PC-3 (cell line): ENCODE measurements at regions not wholly inside any gene's neighbourhood (a gene's known extent, or its start where the extent isn't known, plus 50 kb on each side); places are given as distances from the start of the nearest gene placed in this dataset.

Experiments used
- ATAC-seq: fragments of 200-7000 bp; cut with Tn5 transposase; 2 replicates; pipeline ENCODE4 v1.9.1; 2020; ENCODE audit warnings: mild to moderate bottlenecking, moderate library complexity
- BruUV-seq: library from RNA; stranded (reverse); fragments of 400-500 nt; replicated peaks from 2 replicates; lab custom pipeline; 2021; lab: Mats Ljungman, UMichigan
- CTCF ChIA-PET: fragments of 300-600 bp; sonication (Branson Sonifier 250); formaldehyde crosslinking; loops from one replicate; lab custom pipeline; 2022; ENCODE audit warnings: antibody characterized with exemption; lab: Charles Lee
- POLR2A ChIA-PET: fragments of 300-600 bp; sonication (Branson Sonifier 250); formaldehyde crosslinking; loops from one replicate; lab custom pipeline; 2022; ENCODE audit warnings: antibody characterized with exemption; ENCODE audit not compliant: unreplicated experiment; lab: Charles Lee
- DNase-seq: peaks from one replicate; pipeline ENCODE4 v3.0.0-alpha.2; 2015
- H2AFZ ChIP-seq: fragments of 300-600 bp; sonication (generic); 2 replicates; pipeline ENCODE4 v1.6.0; 2016; ENCODE audit warnings: antibody characterized with exemption, low read length
- H3F3A ChIP-seq: fragments of 300-600 bp; sonication (generic); one replicate; pipeline ENCODE4 v1.6.0; 2017; ENCODE audit warnings: antibody characterized with exemption, low read length, control low read depth, mild to moderate bottlenecking; ENCODE audit not compliant: unreplicated experiment
- H3K27ac ChIP-seq: fragments of 300-600 bp; sonication (generic); 2 replicates; pipeline ENCODE4 v1.5.1; 2016; ENCODE audit warnings: mild to moderate bottlenecking, low read length
- H3K27me3 ChIP-seq: fragments of 300-600 bp; sonication (generic); 2 replicates; pipeline ENCODE4 v1.6.1; 2016; ENCODE audit warnings: low read length, mixed read lengths
- H3K36me3 ChIP-seq: fragments of 300-600 bp; sonication (generic); 2 replicates; pipeline ENCODE4 v1.6.1; 2016; ENCODE audit warnings: low read depth, mixed run types, low read length, mixed read lengths
- H3K4me1 ChIP-seq: fragments of 300-600 bp; sonication (generic); 2 replicates; pipeline ENCODE4 v1.5.1; 2016; ENCODE audit warnings: low read length; ENCODE audit not compliant: insufficient read depth
- H3K4me2 ChIP-seq: fragments of 300-600 bp; sonication (generic); 2 replicates; pipeline ENCODE4 v1.6.0; 2016; ENCODE audit warnings: low read length
- H3K4me3 ChIP-seq: fragments of 300-600 bp; sonication (generic); 2 replicates; pipeline ENCODE4 v1.5.1; 2016; ENCODE audit warnings: mild to moderate bottlenecking, low read length, mixed read lengths
- H3K79me2 ChIP-seq: fragments of 300-600 bp; sonication (generic); 2 replicates; pipeline ENCODE4 v1.6.1; 2017; ENCODE audit warnings: low read length, mixed read lengths
- H3K9ac ChIP-seq: fragments of 300-600 bp; sonication (generic); 2 replicates; pipeline ENCODE4 v1.6.0; 2016; ENCODE audit warnings: mild to moderate bottlenecking, low read length
- H3K9me2 ChIP-seq: fragments of 300-600 bp; sonication (generic); replicated peaks from 2 replicates; pipeline ENCODE4 v1.6.1; 2016; ENCODE audit warnings: mixed run types, low read length, mixed read lengths
- H3K9me3 ChIP-seq: fragments of 300-600 bp; sonication (generic); 2 replicates; pipeline ENCODE4 v1.6.1; 2016; ENCODE audit warnings: low read length, mixed read lengths
- H4K20me1 ChIP-seq: fragments of 300-600 bp; sonication (generic); 2 replicates; pipeline ENCODE4 v1.6.1; 2016; ENCODE audit warnings: low read length, mixed read lengths
- EZH2 ChIP-seq: fragments of 300-600 bp; sonication (generic); IDR thresholded peaks from one replicate; pipeline ENCODE4 v1.6.1; 2017; ENCODE audit warnings: antibody characterized with exemption, mild to moderate bottlenecking, low read length; ENCODE audit not compliant: unreplicated experiment
- EZH2phosphoT487 ChIP-seq: fragments of 300-600 bp; sonication (generic); IDR thresholded peaks from 2 replicates; pipeline ENCODE4 v1.6.1; 2018; ENCODE audit warnings: mild to moderate bottlenecking, antibody characterized with exemption, low read length, borderline replicate concordance
- intact Hi-C: fragments of 100-400 bp; cut with micrococcal nuclease; formaldehyde crosslinking; loops from 2 replicates; pipeline ENCODE4 v1.9.0; 2023
- TF ChIP-seq, protein P1 (sequence below): fragments of 300-600 bp; sonication (generic); conservative IDR thresholded peaks from 2 replicates; pipeline ENCODE4 v1.5.1; 2017; ENCODE audit warnings: antibody characterized with exemption, low read depth, mild to moderate bottlenecking, low read length

DNA sequence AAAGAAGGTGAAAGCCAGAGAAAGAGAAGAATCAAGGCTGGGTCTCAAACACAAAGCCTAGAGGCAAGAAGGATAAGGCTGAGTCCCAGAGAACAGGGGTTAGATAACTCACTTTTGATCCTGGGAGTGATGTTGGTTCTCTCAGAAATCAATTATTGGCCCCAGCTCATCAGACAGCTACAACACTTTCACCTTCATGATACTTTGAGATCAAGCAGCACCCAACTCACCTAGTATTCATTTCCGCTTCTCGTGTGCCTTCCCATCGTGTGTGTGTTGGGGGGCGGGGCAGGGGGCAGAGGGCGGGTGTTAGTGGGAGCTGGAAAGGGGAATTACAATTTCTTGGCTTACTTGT, 92.2 kb upstream of the RAD23B start:
- H3K36me3 ChIP-seq, result no peaks in the 10 kb centered on the region
- H3F3A ChIP-seq, result no peaks in the 10 kb centered on the region
- H3K9ac ChIP-seq, result no peak overlapping the region
- H4K20me1 ChIP-seq, result no peaks in the 10 kb centered on the region
- no peak overlapping the region for H2AFZ ChIP-seq
- no peak overlapping the region for H3K27ac ChIP-seq
- H3K4me1 ChIP-seq, result peaks cover 14% of the 10 kb centered on the region
- no peak for ATAC-seq
- no peaks in the 10 kb centered on the region for H3K9me2 ChIP-seq
- intact Hi-C loops, result no loop called here
- no peak overlapping the region for H3K4me2 ChIP-seq
- no TSS peak for BruUV-seq
- no peaks in the 10 kb centered on the region for H3K79me2 ChIP-seq
- TF ChIP-seq, protein P1, sequence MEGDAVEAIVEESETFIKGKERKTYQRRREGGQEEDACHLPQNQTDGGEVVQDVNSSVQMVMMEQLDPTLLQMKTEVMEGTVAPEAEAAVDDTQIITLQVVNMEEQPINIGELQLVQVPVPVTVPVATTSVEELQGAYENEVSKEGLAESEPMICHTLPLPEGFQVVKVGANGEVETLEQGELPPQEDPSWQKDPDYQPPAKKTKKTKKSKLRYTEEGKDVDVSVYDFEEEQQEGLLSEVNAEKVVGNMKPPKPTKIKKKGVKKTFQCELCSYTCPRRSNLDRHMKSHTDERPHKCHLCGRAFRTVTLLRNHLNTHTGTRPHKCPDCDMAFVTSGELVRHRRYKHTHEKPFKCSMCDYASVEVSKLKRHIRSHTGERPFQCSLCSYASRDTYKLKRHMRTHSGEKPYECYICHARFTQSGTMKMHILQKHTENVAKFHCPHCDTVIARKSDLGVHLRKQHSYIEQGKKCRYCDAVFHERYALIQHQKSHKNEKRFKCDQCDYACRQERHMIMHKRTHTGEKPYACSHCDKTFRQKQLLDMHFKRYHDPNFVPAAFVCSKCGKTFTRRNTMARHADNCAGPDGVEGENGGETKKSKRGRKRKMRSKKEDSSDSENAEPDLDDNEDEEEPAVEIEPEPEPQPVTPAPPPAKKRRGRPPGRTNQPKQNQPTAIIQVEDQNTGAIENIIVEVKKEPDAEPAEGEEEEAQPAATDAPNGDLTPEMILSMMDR, result no peak
- no peak for TF ChIP-seq EZH2
- no peak for TF ChIP-seq EZH2phosphoT487
- H3K27me3 ChIP-seq, result no peaks in the 10 kb centered on the region
- no peaks in the 10 kb centered on the region for H3K9me3 ChIP-seq
- ChIA-PET CTCF (no interaction called here), POLR2A (no interaction called here)
- no peak for DNase-seq
- H3K4me3 ChIP-seq, result no peak overlapping the region

DNA sequence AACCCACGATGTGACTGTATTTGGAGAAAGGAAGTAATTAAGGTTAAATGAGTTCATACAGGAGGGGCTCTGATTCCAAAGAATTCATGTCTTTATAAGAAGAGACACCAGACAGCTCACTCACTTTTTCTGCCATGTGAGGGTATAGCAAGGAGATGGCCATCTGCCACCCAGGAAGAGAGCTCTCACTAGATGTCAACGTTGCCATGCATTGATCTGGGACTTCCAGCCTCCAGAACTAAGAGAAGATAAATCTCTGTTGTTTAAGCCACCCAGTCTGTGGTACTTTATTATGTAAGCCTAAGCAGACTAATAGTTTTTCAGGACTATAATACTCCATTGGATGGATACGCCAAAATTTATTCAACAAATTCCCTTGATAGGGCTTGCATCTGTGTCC, 89.8 kb upstream of the RAD23B start:
- H2AFZ ChIP-seq, result no peak overlapping the region
- no peak for ATAC-seq
- H3K9me3 ChIP-seq, result no peaks in the 10 kb centered on the region
- intact Hi-C loops, result no loop called here
- H3K36me3 ChIP-seq, result no peaks in the 10 kb centered on the region
- TF ChIP-seq EZH2phosphoT487, result no peak
- TF ChIP-seq, protein P1, result no peak
- no peak for TF ChIP-seq EZH2
- H3K79me2 ChIP-seq, result no peaks in the 10 kb centered on the region
- no peak for DNase-seq
- no peak overlapping the region for H3K4me3 ChIP-seq
- no peaks in the 10 kb centered on the region for H3F3A ChIP-seq
- no peak overlapping the region for H3K4me2 ChIP-seq
- H3K27me3 ChIP-seq, result no peaks in the 10 kb centered on the region
- no peaks in the 10 kb centered on the region for H4K20me1 ChIP-seq
- no peaks in the 10 kb centered on the region for H3K9me2 ChIP-seq
- BruUV-seq, result no TSS peak
- CTCF ChIA-PET, result no interaction called here
- POLR2A ChIA-PET, result no interaction called here
- H3K9ac ChIP-seq, result no peak overlapping the region
- no peak overlapping the region for H3K27ac ChIP-seq
- peaks cover 14% of the 10 kb centered on the region for H3K4me1 ChIP-seq

DNA sequence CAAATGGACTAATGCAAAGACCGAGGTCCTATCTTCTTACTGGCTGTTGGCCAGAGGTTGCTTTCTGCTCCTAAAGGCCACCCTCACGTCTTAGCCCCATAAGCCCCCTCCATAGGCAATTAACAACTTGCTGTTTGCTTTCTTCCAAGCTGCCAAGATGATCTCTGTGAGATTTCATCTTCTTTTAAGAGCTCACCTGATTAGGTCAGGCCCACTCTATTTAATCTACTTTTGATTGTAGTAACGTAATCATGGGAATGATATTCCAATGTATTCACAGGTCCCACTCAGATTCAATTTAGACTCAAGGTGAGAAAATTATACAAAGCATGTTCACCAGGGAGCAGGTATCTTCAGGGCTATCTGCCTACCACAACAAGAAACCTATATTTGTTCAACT, 84.4 kb upstream of the RAD23B start:
- H3K27ac ChIP-seq, result no peak overlapping the region
- H3F3A ChIP-seq, result no peaks in the 10 kb centered on the region
- no peaks in the 10 kb centered on the region for H3K4me1 ChIP-seq
- H3K27me3 ChIP-seq, result no peaks in the 10 kb centered on the region
- no peaks in the 10 kb centered on the region for H3K79me2 ChIP-seq
- no peak for DNase-seq
- H3K9ac ChIP-seq, result no peak overlapping the region
- CTCF ChIA-PET, result no interaction called here
- no peaks in the 10 kb centered on the region for H3K9me2 ChIP-seq
- no peak overlapping the region for H2AFZ ChIP-seq
- H3K4me2 ChIP-seq, result no peak overlapping the region
- TF ChIP-seq, protein P1, result no peak
- TF ChIP-seq EZH2 (no peak), EZH2phosphoT487 (no peak)
- H4K20me1 ChIP-seq, result no peaks in the 10 kb centered on the region
- H3K9me3 ChIP-seq, result no peaks in the 10 kb centered on the region
- no TSS peak for BruUV-seq
- no peak for ATAC-seq
- no peak overlapping the region for H3K4me3 ChIP-seq
- POLR2A ChIA-PET, result no interaction called here
- no peaks in the 10 kb centered on the region for H3K36me3 ChIP-seq
- intact Hi-C loops, result no loop called here
